ENCODE measurements at regions not wholly inside any gene's neighbourhood (a gene's known extent, or its start where the extent isn't known, plus 50 kb on each side); places are given as distances from the start of the nearest gene placed in this dataset.

GRCh38 chr13:80469853-80470381, 129.0 kb upstream of the SPRY2 start:
- no peak for TF ChIP-seq CTCF (IDR thresholded peaks at IDR 0.05; ENCODE audit: insufficient read depth, low read length)
- TF ChIP-seq, protein P1, sequence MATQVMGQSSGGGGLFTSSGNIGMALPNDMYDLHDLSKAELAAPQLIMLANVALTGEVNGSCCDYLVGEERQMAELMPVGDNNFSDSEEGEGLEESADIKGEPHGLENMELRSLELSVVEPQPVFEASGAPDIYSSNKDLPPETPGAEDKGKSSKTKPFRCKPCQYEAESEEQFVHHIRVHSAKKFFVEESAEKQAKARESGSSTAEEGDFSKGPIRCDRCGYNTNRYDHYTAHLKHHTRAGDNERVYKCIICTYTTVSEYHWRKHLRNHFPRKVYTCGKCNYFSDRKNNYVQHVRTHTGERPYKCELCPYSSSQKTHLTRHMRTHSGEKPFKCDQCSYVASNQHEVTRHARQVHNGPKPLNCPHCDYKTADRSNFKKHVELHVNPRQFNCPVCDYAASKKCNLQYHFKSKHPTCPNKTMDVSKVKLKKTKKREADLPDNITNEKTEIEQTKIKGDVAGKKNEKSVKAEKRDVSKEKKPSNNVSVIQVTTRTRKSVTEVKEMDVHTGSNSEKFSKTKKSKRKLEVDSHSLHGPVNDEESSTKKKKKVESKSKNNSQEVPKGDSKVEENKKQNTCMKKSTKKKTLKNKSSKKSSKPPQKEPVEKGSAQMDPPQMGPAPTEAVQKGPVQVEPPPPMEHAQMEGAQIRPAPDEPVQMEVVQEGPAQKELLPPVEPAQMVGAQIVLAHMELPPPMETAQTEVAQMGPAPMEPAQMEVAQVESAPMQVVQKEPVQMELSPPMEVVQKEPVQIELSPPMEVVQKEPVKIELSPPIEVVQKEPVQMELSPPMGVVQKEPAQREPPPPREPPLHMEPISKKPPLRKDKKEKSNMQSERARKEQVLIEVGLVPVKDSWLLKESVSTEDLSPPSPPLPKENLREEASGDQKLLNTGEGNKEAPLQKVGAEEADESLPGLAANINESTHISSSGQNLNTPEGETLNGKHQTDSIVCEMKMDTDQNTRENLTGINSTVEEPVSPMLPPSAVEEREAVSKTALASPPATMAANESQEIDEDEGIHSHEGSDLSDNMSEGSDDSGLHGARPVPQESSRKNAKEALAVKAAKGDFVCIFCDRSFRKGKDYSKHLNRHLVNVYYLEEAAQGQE (IDR thresholded peaks at IDR 0.05; ENCODE audit: insufficient replicate concordance, low read depth) = no peak

All from HL-60 (cell line).